Jurkat, Clone E6-1 (cell line): ENCODE measurements at regions not wholly inside any gene's neighbourhood (a gene's known extent, or its start where the extent isn't known, plus 50 kb on each side); places are given as distances from the start of the nearest gene placed in this dataset.
"Not testable (repeated sequence)": the region's sequence is repeated elsewhere in the genome, so short reads cannot be mapped to it uniquely, and the experiment has no call there.

Source experiments
- DNase-seq: peaks from one replicate; pipeline ENCODE4 v3.0.0-alpha.2; 2011; ENCODE audit warnings: low read depth, low spot score
- H3K4me3 ChIP-seq: 2 replicates; pipeline ENCODE4 v1.5.1; 2011; ENCODE audit warnings: mild to moderate bottlenecking, low read length, control low read depth, moderate library complexity

DNA sequence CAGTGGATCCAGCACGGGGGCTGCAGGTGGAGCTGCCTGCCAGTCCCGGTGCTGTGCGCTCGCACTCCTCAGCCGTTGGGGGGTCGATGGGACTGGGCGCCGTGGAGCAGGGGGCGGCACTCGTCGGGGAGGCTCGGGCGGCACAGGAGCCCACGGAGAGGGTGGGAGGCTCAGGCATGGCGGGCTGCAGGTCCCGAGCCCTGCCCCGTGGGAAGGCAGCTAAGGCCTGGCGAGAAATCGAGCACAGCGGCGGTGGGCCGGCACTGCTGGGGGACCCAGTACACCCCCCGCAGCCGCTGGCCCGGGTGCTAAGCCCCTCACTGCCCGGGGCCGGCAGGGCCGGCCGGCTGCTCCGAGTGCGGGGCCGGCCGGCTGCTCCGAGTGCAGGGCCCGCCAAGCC lies 52.3 kb upstream of the MARK1 start:
- DNase-seq, H3K4me3 ChIP-seq: not testable (repeated sequence)

DNA sequence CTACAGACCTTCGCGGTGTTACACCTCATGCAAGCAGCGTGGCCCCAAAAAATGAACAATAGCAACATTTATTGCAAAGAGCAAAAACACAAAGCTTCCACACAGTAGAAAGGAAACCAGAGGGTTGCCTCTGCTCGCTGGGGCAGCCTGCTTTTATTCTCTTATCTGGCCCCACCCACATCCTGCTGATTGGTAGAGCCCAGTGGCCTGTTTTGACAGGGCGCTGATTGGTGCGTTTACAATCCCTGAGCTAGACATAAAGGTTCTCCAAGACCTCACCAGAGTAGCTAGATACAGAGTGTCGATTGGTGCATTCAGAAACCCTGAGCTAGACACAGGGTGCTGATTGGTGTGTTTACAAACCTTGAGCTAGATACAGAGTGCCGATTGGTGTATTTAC lies 52.8 kb upstream of the MARK1 start:
- DNase-seq, H3K4me3 ChIP-seq: not testable (repeated sequence)

DNA sequence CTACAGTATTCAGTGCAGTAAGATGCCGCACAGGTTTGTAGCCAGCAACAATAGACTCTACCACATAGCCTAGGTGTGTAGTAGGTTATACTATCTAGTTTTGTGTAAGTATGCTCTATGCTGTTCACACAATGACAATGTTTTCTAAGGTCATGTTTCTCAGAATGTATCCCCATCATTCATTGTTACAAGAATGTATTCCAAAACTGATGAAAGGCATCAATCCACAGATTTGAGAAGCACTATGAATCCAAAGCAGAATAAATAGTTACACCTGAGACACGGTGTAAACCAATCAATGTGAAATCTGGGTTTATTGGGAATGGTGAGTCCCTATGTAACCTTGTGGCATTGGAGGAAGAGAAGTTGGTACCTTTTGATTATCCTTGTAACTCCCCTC lies 54.5 kb upstream of the MARK1 start:
- DNase-seq = no peak
- no peak overlapping the region for H3K4me3 ChIP-seq

DNA sequence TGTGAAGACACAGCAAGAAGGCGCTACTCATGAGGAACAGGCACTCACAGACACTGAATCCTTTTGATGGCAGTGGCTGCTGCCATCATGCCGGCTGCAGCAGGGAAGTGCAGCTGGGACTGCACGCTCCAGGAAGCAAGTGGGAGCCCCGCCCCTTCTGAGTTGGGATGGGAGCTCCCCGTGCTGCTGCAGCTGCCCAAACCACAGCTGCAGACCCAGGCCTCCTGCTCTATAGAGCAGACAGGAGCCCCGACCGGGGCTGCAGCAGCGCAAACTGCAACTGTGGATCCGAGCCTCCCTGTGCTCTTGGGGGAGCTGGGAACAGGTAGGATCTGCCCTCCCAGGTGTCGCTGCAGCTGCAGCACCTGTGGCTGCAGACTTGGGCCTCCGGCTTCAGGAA lies 65.2 kb upstream of the MARK1 start:
- H3K4me3 ChIP-seq = no peak overlapping the region
- DNase-seq = peak; percentile 4

DNA sequence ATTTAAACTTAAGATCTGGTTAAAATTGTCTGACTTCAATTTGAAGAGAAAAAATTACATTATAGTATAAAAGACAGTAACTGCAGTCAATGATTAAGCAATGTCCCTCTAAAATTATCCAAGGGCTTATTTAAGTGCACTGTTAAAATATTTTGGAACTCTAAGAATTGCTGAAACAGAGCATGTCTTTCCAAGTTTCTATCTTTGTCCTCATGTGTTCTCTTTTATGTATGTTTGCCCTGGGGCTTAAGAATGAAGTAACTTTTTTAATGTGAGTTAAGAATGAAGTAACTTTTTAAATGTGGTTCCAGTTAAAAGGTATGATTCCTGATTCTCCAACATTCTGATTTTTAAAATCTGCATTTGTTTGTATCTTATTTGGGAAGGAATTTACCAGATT lies 69.0 kb upstream of the MARK1 start:
- no peak for DNase-seq
- H3K4me3 ChIP-seq = no peak overlapping the region

DNA sequence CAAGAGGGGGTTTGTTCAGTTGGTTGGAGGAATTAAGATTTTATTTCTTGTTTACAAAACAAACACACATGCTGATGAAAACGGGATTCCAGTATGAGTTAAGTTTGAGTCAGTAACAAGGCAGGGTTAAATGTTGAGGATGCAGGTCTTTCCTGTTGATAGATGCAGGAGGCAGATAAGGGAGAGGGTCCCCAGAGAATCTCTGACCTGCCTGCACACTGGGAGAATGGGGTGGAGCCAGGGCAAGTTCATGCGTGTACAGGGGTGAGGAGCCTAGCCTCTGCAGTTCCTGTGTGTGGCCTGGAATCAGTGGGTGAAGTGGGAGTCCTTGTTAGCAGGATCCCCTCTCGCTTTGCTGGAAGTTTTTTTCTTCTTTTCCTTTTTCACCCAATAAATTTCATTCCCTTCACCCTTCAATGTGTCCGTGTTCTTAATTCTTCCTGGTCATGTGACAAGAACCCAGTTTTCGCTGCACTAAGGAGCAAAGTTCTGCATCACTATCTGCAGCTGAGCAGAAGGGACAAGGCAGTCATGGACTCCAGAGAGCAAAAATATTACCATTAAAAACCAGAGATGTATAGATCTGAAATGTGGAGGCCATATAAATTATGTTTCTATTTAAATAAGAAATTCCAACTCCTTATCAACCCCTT lies 69.9 kb upstream of the MARK1 start:
- no peak overlapping the region for H3K4me3 ChIP-seq
- no peak for DNase-seq

DNA sequence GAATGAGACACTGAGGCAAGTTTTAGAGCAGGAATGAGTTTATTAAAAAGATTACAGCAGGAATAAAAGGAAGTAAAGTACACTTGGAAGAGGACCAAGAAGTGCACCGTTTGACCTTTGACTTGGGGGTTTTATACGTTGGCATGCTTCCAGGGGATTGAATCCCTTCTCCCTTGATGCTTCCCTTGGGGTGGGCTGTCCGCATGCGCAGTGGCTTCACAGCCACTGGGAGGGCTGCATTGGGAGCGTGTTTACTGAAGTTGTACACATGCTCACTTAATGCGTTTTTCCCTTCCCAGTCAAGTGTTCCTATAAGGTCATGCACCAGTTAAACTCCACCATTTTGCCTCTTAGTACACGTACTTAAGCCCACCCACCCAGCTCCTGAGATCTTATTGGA lies 72.4 kb upstream of the MARK1 start:
- no peak overlapping the region for H3K4me3 ChIP-seq
- no peak for DNase-seq

DNA sequence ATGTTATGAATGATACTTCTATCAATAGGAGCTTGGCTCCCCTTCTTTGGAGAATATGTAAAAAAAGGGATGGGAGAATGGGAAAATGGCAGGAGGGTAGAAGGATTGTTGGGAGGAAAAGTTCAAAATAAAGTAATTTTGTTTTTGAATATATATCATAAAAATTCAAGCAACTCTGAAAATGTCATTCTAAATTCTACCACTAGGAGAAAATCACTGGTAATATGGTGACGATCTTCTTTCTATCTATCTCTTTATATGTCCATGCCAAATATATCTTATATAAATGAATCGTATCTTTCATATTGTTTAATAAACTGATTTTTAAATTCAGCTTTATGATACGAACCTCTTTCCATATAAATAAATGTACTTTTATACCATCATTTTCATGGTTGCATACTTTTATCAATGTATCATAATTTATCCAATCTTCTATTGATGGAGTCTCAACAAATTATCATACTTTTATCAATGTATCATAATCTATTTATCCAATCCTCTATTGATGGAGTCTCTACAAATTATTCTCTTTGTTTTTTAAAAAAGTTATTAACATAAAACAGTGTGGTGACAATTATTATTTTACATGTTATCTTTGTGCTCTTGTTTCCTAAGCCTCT lies 73.7 kb upstream of the MARK1 start:
- no peak overlapping the region for H3K4me3 ChIP-seq
- DNase-seq = no peak

DNA sequence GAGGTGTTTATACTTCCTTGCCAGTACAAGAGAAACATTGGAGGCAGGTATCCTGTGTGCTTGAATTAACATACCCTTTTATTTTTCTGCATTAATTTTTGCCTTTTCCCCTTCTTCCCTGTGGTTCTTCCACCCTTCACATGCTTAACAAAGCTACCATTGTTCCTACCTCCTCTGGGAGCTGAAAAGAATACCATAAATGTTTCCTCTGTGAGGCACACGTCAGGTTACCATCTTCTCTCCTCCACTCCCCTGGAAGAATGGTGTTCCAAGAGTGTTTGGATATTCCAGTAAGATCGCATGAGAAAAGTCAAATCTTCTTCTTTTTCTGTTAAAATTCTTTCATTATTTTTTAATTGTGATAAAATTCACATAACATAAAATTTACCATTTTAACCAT lies 74.6 kb upstream of the MARK1 start:
- no peak for DNase-seq
- no peak overlapping the region for H3K4me3 ChIP-seq

DNA sequence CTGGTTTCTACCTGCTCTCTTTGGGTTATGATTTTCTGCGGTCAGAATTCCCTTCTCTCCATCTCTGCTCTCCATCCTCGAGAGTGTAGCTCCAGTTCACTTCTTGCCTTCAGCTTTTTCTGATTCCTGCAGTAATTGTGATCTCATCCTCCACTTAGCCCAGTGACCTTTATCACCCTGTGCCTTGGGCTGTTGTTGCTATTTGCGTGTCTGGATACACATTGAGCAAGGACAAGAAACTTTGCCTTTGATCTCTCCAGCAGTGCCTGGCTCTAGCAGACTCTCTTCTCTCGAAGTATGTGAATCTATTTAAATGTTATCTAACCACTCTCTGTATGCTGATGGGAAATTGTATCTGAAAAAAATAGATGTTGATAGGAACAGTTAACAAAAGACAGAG lies 76.4 kb upstream of the MARK1 start:
- no peak overlapping the region for H3K4me3 ChIP-seq

DNA sequence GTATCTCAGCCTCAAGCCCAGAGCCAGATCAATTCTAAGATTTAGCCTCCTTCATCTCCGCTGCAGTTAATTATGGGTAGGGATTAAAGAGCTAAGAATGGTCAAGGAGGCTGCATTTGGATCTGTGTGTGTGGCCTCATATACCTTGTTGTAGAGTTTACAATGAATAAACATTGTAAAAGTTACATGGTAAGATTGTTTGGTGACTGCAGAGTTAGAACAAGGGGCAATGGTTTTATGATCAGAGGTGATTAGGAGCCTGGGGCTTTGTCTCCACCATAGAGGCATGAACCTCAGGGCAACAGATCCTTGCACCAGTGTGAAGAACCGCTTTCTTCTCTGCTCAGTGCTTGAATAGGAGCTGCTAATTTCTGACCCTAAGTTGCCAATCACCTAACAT lies 77.0 kb upstream of the MARK1 start:
- H3K4me3 ChIP-seq = no peak overlapping the region
- DNase-seq = no peak

More for the DNA sequence above, 76.4 kb upstream of the MARK1 start:
- DNase-seq = no peak

DNA sequence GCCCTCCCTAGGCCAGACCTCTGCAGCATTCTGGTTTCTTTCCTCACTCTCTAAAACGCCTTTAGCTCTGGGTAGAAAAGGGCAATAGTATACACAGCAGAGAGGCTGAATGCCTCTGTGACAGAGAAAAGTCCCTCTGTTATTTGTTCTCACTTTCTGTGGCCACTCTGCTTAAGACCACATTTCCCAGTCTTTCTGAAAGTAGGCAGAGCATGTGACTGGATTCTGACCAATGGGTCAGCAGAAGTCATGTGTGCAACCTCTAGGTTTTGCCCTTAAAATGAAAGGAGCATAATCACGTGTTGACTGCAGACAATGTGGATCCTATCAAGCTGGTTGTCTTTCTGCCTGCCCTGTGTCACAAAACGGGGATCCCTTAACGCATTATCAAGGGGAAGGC lies 79.7 kb upstream of the MARK1 start:
- no peak for DNase-seq
- H3K4me3 ChIP-seq = no peak overlapping the region

DNA sequence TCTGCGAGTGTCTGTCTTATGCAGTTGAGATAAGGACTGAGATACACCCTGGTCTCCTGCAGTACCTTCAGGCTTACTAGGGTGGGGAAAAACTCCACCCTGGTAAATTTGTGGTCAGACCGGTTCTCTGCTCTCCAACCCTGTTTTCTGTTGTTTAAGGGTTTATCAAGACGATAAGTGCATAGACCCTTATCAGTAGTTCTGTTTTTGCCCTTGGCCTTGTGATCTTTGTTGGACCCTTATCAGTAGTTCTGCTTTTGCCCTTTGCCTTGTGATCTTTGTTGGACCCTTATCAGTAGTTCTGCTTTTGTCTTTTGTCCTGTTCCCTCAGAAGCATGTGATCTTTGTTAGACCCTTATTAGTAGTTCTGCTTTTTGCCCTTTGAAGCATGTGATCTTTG lies 83.3 kb upstream of the MARK1 start:
- DNase-seq = not testable (repeated sequence)

DNA sequence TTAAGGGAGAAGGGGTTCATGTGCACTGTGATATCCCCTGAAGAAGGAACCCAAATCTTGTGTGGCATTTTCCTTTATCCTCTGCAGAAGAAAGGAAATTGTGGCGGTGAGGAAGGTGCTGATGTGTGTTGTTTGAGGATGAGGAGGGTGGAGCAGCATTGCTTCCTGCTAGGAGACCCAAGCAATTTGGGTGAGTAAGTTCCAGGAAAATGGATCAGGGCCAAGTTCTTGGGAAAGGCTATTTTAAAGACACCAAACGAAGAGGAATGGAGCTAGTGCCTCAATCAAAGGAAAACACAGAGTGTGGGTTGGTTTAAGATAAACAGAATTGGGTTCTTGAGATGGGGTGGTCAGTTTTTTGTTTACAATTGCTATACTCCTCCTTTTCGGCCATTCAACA lies 86.7 kb upstream of the MARK1 start:
- DNase-seq = no peak
- H3K4me3 ChIP-seq = no peak overlapping the region

More for the DNA sequence above, 83.3 kb upstream of the MARK1 start:
- H3K4me3 ChIP-seq = not testable (repeated sequence)

DNA sequence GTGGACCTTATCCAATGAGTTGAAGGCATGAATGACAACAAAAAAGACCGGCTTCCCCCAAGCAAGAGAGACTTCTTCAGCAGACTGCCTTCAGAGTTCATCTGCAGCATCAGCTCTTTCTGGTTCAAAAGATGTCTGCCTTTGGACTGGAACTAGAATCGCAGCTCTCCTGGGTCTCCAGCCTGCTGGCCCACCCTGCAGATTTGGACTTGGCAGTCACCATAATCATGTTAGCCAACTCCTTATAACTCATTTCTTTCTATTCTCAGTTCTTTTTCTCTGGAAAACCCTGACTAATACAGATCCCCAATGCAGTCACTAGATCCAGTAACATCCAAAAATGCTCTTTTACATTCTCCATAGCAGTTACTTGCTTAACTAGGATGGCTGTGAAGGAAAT lies 89.2 kb upstream of the MARK1 start:
- no peak overlapping the region for H3K4me3 ChIP-seq
- DNase-seq = no peak

DNA sequence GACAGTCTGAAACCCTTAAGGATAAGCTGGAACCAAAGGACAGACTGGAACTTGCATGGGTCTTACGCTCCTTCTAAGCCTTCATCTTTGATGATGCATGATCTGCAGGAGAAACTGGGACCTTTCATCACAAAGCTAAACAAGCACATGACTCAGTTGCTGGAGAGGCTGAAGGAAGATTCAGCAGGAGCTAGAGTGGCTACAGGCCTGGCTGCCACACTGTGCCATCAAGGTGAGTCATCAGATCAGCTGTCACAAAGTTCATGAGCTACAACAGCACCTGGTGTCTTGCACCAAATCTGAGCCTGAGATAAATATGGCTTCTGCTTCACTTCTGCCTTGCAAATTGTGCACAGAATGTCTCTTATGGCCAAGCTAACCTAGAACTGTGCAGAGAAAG lies 95.5 kb upstream of the MARK1 start:
- H3K4me3 ChIP-seq = no peak overlapping the region
- no peak for DNase-seq

DNA sequence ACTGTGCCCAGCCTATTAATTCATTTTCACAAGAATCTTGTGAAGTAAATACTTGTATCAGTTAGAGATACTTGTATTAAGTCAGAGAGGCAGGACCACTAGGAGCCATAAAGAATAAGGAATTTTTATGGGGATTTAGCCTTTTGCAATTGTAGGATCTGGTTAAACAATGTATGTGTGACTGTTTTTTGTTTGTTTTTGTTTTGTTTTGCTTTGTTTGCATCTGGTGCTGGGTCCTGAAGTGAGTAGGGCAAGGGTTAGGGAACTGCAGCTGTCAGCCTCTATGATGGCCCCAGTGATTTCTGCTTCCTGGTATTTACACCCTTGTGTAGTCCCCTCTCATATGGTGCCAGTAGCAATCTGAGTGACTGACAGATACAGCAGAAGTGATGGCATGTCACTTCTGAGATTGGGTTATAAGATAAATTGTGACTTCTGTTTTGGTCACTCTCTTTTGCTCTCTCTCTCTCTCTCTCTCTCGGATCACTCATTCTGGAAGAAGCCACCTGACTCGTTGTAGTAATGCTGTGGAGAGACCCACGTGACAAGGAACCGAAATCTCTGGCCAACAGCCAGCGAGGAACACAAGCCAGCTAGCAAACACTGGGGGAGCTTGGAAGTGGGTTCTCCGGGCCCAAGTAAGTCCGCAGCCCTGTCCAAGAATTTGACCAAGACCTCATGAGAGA lies 96.2 kb upstream of the MARK1 start:
- no peak overlapping the region for H3K4me3 ChIP-seq
- no peak for DNase-seq

DNA sequence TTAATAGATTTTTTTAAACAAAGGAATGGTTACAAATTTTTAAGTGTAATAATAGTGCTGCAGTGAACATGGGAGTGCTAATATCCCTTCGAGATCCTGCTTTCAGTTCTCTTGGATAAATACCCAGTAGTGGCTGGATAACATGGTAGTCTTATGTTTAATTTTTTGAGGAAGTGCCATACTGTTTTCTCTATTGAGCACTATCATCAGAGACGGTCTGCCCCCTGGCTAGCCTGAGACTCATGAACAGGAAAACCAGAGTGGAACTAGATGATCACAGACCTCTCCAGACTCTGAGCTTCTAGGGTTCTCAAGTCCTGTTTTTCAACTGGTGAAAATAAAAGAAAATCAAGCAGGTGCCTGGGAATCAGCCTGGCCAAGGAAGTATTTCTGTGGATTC lies 97.3 kb upstream of the MARK1 start:
- no peak overlapping the region for H3K4me3 ChIP-seq

DNA sequence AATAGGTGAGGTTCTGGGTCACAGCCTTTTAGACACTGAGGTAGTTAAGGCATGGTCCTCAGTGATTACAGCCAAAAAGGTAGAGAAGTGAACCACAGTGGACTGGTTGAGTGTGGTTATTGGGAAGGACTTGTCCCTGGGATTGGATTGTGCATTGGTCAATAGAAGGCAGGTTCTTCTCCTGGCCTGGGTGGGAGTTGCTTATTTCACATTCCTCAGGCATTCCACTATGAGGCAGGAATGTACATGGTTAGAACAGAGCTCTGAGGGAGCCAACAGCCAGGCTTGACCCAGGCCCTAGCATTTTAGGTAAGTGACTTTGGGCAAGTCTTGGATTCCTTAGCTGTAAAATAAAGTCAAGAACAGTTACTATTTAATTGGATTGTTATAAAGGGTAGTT lies 97.9 kb upstream of the MARK1 start:
- DNase-seq = no peak
- no peak overlapping the region for H3K4me3 ChIP-seq

More for the DNA sequence above, 97.3 kb upstream of the MARK1 start:
- DNase-seq = no peak

DNA sequence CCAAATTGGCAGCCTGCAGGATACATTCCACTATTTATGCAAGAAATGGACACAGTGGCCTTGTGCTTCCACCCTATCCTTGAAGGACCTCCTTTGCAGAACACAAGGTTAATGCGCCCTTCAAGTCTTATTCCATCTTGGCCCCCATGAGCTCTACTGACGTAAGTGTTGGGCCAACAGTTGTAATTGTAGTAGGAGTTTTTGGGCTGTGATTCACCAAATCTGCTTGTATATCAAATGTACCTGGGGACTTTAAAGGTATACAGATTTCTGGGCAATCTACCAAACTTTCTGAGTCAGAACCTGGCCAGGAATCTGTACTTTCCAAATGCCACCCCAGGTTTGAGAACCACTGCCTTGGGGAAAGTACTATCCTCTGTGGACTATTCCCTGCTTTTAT lies 100.9 kb upstream of the MARK1 start:
- no peak for DNase-seq
- no peak overlapping the region for H3K4me3 ChIP-seq

DNA sequence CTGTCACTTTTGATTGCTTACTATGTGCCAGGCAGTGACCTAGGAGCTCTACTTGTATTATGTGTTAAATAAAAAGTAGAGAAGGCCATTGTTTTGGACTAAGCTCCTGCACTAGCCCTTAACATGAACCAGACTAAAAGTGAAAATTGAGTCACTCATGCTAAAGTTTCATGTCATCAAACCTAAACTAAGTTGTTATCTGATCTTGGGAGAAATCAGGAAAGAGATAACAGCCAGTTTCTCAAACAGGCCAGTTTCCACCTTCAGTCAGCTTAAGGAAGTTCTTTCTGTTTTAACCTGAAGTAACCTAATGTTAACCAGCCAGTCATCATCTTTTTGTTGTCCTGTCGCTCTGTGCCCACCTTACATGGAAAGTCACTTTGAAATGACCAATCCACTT lies 102.1 kb upstream of the MARK1 start:
- DNase-seq = no peak
- H3K4me3 ChIP-seq = no peak overlapping the region
